GM06990 (cell line): ENCODE measurements at regions not wholly inside any gene's neighbourhood (a gene's known extent, or its start where the extent isn't known, plus 50 kb on each side); places are given as distances from the start of the nearest gene placed in this dataset.

Experiments
- DNase-seq: peaks from one replicate; pipeline ENCODE4 v3.0.0-alpha.2; 2011; ENCODE audit not compliant: insufficient read length; ENCODE audit errors: extremely low read depth
- H3K27me3 ChIP-seq: replicated peaks from 2 replicates; pipeline ENCODE4 v1.6.0; 2011; ENCODE audit warnings: low read length; ENCODE audit not compliant: control insufficient read depth, insufficient read depth
- H3K36me3 ChIP-seq: 2 replicates; pipeline ENCODE4 v1.5.1; 2011; ENCODE audit warnings: low read length; ENCODE audit not compliant: control insufficient read depth, insufficient read depth
- H3K4me3 ChIP-seq: replicated peaks from 2 replicates; pipeline ENCODE4 v1.5.1; 2011; ENCODE audit warnings: low read depth, mild to moderate bottlenecking, control low read depth, low read length
- CTCF ChIP-seq: IDR thresholded peaks from 2 replicates; pipeline ENCODE4 v1.5.1; 2011; ENCODE audit warnings: low read length, control low read depth, mild to moderate bottlenecking, inconsistent platforms; ENCODE audit not compliant: insufficient read depth, poor library complexity, severe bottlenecking

GRCh38 chr5:5080790-5081189 lies 59.3 kb upstream of the ADAMTS16 start:
- no peak for DNase-seq

GRCh38 chr5:5085381-5085780 lies 54.7 kb upstream of the ADAMTS16 start:
- DNase-seq = no peak
- Histone ChIP-seq H3K4me3 (no peak overlapping the region), H3K27me3 (no peaks in the 10 kb centered on the region), H3K36me3 (no peaks in the 10 kb centered on the region)
- TF ChIP-seq CTCF = no peak

More at GRCh38 chr5:5080790-5081189, 59.3 kb upstream of the ADAMTS16 start:
- Histone ChIP-seq H3K27me3 (no peaks in the 10 kb centered on the region), H3K4me3 (no peak overlapping the region), H3K36me3 (no peaks in the 10 kb centered on the region)
- TF ChIP-seq CTCF = no peak

GRCh38 chr5:5089895-5090649 lies 50.1 kb upstream of the ADAMTS16 start:
- no peak for DNase-seq
- TF ChIP-seq CTCF = no peak
- Histone ChIP-seq H3K4me3 (no peak overlapping the region), H3K36me3 (no peaks in the 10 kb centered on the region), H3K27me3 (no peaks in the 10 kb centered on the region)
